Stimulated activated effector memory CD8-positive, alpha-beta T cell treated with anti-CD3 and anti-CD28 coated beads, Interleukin-12 subunit alpha, Interleukin-12 subunit beta, amount 100 ng/mL, for 72 hours (primary cell): ENCODE measurements at regions not wholly inside any gene's neighbourhood (a gene's known extent, or its start where the extent isn't known, plus 50 kb on each side); places are given as distances from the start of the nearest gene placed in this dataset.

ENCODE experiments used
- ATAC-seq: fragments of 150-1000 bp; cut with Tn5 transposase; 2 replicates; pipeline ENCODE4 v1.10.0; 2021
- DNase-seq, 2 donors: peaks; one replicate each; pipeline ENCODE4 v3.0.0; 2021 to 2022; ENCODE audit warnings: low spot score in 2 of 2
- H3K27ac Mint-ChIP-seq: one replicate; pipeline ENCODE4 v1.8.0; 2022; ENCODE audit warnings: mild to moderate bottlenecking, mixed read lengths
- H3K36me3 Mint-ChIP-seq: one replicate; pipeline ENCODE4 v1.8.0; 2022; ENCODE audit warnings: mild to moderate bottlenecking, mixed read lengths
- H3K4me1 Mint-ChIP-seq: one replicate; pipeline ENCODE4 v1.8.0; 2022; ENCODE audit warnings: mixed read lengths
- H3K4me3 Mint-ChIP-seq: one replicate; pipeline ENCODE4 v1.8.0; 2022; ENCODE audit warnings: mild to moderate bottlenecking, mixed read lengths
- H3K9me3 Mint-ChIP-seq: one replicate; pipeline ENCODE4 v1.8.0; 2022; ENCODE audit warnings: mixed read lengths

- H3K9me3 Mint-ChIP-seq: peaks cover 5% of the 10 kb centered on the region
- no peaks in the 10 kb centered on the region for H3K4me1 Mint-ChIP-seq
- DNase-seq (no peak), ATAC-seq (no peak)
- no peaks in the 10 kb centered on the region for H3K36me3 Mint-ChIP-seq
- H3K27ac Mint-ChIP-seq: no peak overlapping the region
- H3K4me3 Mint-ChIP-seq: no peak overlapping the region
These were observed 537.6 kb downstream of the EFNB2 start for GRCh38 chr13:105997581-105998550.

- no peak overlapping the region for H3K4me3 Mint-ChIP-seq
- DNase-seq (no peak), ATAC-seq (no peak)
- no peak overlapping the region for H3K27ac Mint-ChIP-seq
- H3K9me3 Mint-ChIP-seq: peaks cover 8% of the 10 kb centered on the region
- no peaks in the 10 kb centered on the region for H3K4me1 Mint-ChIP-seq
- no peaks in the 10 kb centered on the region for H3K36me3 Mint-ChIP-seq
These were observed 539.0 kb downstream of the EFNB2 start for GRCh38 chr13:105996391-105997025.

- peaks cover 8% of the 10 kb centered on the region for H3K9me3 Mint-ChIP-seq
- no peak for DNase-seq
- no peak overlapping the region for H3K4me3 Mint-ChIP-seq
- ATAC-seq: no peak
- H3K4me1 Mint-ChIP-seq: no peaks in the 10 kb centered on the region
- H3K27ac Mint-ChIP-seq: no peak overlapping the region
- no peaks in the 10 kb centered on the region for H3K36me3 Mint-ChIP-seq
These were observed 541.1 kb downstream of the EFNB2 start for GRCh38 chr13:105994340-105994739.

- Mint-ChIP-seq H3K27ac (no peak overlapping the region), H3K4me1 (no peaks in the 10 kb centered on the region), H3K36me3 (no peaks in the 10 kb centered on the region), H3K9me3 (peaks cover 11% of the 10 kb centered on the region), H3K4me3 (no peak overlapping the region)
- ATAC-seq: no peak
- DNase-seq: no peak
These were observed 543.7 kb downstream of the EFNB2 start for GRCh38 chr13:105991622-105992277.

DNA sequence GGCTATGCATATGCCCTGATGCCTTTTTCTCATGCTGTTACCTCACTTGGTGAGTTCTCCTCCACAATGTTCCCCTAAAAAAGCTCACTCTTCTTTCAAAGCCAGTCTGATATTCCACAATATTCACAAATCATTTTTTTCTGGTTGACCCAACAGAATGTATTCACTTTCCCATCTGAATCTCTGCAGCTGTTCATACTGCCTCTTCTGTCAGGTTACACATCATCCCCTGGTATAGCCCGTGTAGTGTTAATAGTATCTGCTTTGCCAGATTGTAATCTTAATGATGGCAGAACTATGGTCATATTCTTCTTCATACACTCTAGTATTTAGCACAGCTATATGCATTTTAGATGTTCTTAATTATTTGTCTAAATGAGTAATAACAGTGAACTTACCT is 544.3 kb downstream of the EFNB2 start:
- ATAC-seq: no peak
- Mint-ChIP-seq H3K4me1 (no peaks in the 10 kb centered on the region), H3K27ac (no peak overlapping the region), H3K9me3 (peaks cover 11% of the 10 kb centered on the region), H3K36me3 (no peaks in the 10 kb centered on the region), H3K4me3 (no peak overlapping the region)
- no peak for DNase-seq

DNA sequence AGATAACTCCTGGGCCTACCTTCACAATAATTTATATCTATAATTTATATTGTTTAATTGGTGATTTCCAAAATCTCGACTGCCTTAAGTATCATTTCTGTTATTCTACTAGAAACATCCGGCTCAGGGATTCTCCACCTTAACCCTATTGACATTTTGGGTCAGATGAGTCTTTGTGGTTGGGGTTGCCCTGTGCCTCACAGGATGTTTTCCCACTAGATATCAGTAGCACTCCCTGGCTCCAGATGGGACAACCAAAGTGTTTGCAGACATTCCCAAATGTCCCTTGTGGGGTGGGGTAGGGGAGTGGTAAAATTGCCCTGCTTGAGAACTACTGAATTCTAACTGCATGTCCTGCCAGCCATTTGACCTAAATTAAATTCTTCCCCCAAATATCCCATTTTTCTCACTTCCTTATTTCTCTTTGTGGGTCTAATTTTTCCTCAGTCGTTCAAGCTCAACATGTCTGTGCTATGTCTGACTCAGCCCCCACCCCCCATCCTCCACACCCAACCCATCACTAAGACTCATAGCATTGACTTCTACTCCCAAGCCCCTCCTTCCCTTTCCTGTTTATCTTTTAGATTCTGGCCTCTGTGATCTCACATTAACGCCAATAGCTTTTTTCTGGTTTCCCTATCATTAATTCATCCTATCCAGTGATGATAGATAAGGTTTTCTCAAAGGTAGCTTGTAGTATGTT is 545.1 kb downstream of the EFNB2 start:
- Mint-ChIP-seq H3K27ac (no peak overlapping the region), H3K4me1 (no peaks in the 10 kb centered on the region), H3K4me3 (no peak overlapping the region), H3K9me3 (peaks cover 11% of the 10 kb centered on the region), H3K36me3 (no peaks in the 10 kb centered on the region)
- ATAC-seq (no peak), DNase-seq (no peak)

DNA sequence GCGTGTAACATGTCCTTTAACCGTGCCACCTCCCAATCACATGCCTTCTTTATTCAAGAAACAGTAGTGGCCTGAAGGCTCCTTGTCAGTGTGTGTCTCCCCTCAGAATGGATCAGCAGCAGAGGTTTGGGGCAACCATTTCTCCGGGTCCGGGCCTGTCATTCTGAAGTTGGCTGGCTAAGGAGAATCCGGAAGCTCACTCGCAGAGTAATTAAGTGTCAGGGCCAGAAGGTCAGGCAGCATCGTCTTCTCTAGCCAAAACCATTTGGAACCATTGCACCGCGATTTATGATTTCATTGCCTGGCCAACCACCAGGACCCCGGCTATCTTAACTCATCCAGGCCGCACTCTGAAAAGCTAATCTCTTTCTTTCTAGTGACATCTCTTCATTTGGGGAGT is 550.8 kb downstream of the EFNB2 start:
- H3K4me3 Mint-ChIP-seq: no peak overlapping the region
- DNase-seq: no peak
- no peaks in the 10 kb centered on the region for H3K36me3 Mint-ChIP-seq
- peaks cover 12% of the 10 kb centered on the region for H3K9me3 Mint-ChIP-seq
- ATAC-seq: no peak
- H3K27ac Mint-ChIP-seq: no peak overlapping the region
- H3K4me1 Mint-ChIP-seq: no peaks in the 10 kb centered on the region

DNA sequence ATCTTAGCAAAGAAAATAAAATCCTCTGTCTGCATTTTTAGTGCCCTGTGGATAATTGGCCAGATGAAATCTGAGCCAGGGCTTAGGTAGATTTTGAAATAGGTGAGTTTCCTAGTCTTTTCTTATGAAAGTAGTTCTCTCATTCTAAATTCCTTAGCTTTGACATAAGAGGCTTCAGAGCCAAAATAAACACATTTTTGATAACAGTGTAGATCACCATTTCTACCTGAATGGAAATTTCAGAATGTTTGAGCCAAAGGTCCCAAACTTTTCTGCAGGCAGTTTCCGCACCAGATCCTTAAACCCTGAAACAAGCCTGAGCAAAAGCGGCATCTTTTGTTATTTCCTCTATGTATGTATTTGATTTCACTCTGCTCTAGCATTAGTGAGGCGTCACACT is 551.2 kb downstream of the EFNB2 start:
- Mint-ChIP-seq H3K27ac (no peak overlapping the region), H3K4me1 (no peaks in the 10 kb centered on the region), H3K9me3 (peaks cover 12% of the 10 kb centered on the region), H3K36me3 (no peaks in the 10 kb centered on the region), H3K4me3 (no peak overlapping the region)
- no peak for DNase-seq
- ATAC-seq: no peak

DNA sequence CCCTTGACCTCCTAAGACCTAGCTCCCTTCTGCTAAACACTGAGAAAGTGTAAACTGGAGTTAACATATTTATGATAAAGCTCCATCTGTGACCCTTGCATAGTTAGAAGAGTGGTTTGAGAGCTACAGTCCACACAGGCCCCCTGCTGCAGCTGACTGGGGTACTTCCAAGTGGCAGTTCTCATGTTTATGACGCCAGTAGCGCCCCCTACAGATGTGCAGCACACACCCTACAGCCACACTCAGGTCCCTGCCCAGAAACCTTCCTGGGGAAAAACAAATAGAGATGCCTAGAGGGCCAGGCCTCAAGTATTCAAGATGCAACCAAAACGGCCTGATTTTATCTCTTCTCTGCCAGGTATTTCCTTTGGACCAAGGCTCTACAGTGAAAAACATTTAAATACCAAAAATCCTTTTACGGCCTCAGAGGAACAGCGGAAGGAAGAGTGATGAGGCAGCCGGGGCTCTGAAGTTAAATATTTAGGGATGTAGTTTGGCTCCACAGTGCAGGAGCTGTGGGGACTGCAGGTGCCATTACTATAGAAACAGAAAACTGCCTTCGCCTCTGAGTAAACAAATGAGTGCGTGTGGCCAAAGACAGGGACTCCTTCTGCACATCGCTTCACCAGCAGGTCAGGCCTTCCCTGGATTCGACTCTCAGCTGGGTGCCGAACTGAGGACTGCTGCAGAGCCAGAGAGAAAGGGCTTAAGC is 553.1 kb downstream of the EFNB2 start:
- Mint-ChIP-seq H3K4me1 (no peaks in the 10 kb centered on the region), H3K4me3 (no peak overlapping the region), H3K27ac (no peak overlapping the region), H3K36me3 (no peaks in the 10 kb centered on the region), H3K9me3 (peaks cover 6% of the 10 kb centered on the region)
- no peak for DNase-seq
- ATAC-seq: no peak

DNA sequence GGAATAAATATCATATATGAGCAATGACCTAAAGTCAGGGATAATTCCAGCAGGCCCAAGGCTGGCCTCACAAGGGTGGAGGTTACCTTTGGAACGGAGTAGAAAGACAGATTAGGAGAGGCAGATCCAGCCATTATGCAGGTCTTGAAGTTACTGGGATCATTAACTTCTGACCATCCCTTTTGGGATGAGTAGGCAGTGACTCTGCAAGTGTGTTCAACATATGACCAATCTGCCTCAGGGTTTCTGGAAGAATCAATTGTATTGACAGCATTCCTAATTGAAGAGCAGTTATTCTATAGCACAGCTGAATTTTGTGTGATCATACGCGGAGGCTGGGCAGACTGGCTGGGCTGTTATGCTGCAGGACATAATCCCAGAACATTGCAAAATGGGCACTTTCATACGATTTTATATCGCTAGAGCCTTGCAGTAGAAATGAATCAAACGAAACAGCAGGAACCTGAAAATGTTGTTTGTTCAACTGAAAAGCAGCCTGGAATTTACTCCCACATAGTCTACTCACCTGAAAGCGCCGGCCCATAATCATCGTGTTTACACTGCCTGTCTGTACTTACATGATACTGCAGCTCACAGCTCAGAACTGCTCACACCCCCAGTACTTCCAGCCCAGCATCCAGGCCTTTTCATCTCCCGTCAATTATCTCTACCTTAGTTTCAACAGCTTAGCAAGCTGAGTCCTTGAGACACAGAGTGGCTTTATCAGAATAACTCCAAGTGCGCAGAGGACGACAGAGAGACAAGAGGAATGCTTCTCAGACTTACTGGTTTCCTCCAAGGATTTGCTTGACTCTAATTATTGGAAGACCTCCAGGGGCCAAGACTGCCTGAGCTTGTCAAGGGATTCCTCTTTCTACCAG is 556.1 kb downstream of the EFNB2 start:
- ATAC-seq (peak; percentile 13), DNase-seq (no peak)
- Mint-ChIP-seq H3K9me3 (peaks cover 3% of the 10 kb centered on the region), H3K27ac (no peak overlapping the region), H3K36me3 (no peaks in the 10 kb centered on the region), H3K4me3 (no peak overlapping the region), H3K4me1 (no peaks in the 10 kb centered on the region)

DNA sequence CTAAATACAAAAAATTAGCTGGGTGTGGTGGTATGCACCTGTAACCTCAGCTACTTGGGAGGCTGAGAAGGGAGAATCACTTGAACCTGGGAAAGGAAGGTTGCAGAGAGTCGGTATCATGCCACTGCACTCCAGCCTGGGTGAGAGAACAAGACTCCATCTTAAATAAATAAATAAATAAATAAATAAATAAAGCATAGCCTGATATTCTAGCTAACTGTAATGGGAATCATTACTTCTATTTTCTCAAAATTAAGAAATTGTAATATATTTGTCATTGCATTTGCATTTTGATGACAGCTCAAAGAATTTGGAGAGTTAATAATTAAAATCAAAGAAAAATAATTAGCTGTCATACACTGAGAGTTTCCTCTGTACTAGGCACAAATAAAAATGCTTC is 561.1 kb downstream of the EFNB2 start:
- no peak for DNase-seq
- Mint-ChIP-seq H3K4me1 (no peaks in the 10 kb centered on the region), H3K36me3 (no peaks in the 10 kb centered on the region), H3K9me3 (peaks cover 3% of the 10 kb centered on the region), H3K4me3 (no peak overlapping the region), H3K27ac (no peak overlapping the region)
- ATAC-seq: no peak

DNA sequence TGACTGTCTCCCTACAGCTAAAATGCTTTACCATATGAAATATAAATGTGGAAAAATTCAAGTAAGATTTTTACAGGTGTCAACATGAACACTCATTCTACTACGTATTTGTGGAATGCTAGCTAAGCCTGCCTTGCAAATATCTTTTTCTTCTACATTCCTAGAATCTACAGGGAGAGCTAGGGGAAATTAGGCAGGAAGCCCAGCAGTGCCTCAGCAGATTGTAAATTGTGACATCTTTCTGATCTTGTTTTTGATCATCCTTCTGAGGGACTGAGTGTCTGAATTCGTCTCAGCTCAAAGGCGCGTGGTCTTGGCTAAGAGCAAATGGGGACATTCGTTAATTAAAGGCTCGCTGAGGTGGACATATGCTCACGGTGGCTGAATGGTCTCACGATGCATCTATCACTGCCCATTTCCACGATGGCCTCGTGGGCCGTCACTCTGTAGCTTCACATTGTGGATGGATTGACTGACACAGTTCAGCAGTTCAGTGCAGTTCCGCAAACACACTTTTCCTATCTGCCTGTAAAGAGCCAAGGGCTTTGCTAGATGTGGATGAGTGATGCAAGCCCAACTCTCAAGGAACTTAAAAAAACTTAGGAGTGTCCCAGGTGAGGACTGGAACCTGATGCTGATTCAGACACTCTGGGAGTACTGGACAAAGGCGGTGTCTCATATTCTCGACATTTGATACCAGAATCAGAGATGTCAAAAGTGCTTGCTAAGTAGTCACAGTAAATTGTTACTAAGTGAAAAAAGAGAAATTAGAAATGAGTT is 562.5 kb downstream of the EFNB2 start:
- no peak overlapping the region for H3K4me3 Mint-ChIP-seq
- no peaks in the 10 kb centered on the region for H3K36me3 Mint-ChIP-seq
- H3K27ac Mint-ChIP-seq: no peak overlapping the region
- DNase-seq (no peak), ATAC-seq (no peak)
- H3K9me3 Mint-ChIP-seq: peaks cover 3% of the 10 kb centered on the region
- no peaks in the 10 kb centered on the region for H3K4me1 Mint-ChIP-seq

- Mint-ChIP-seq H3K4me3 (no peak overlapping the region), H3K36me3 (no peaks in the 10 kb centered on the region), H3K9me3 (peaks cover 3% of the 10 kb centered on the region), H3K4me1 (no peaks in the 10 kb centered on the region), H3K27ac (no peak overlapping the region)
- ATAC-seq (no peak), DNase-seq (no peak)
These were observed 563.1 kb downstream of the EFNB2 start for GRCh38 chr13:105972306-105972721.
